GM12878 (cell line): ENCODE measurements at regions not wholly inside any gene's neighbourhood (a gene's known extent, or its start where the extent isn't known, plus 50 kb on each side); places are given as distances from the start of the nearest gene placed in this dataset.

Experiments used
- ATAC-seq: fragments of 200-7000 bp; cut with Tn5 transposase; 3 replicates; pipeline ENCODE4 v1.9.1; 2020; ENCODE audit warnings: mild to moderate bottlenecking, moderate library complexity
- BruUV-seq: library from RNA; stranded (reverse); fragments of 400-500 nt; replicated peaks from 2 replicates; lab custom pipeline; 2021; lab: Mats Ljungman, UMichigan
- CTCF ChIA-PET: fragments of 300-600 bp; sonication (Branson Sonifier 250); formaldehyde crosslinking; extraction: SDS; loops from one replicate; lab custom pipeline; 2021; ENCODE audit warnings: inconsistent platforms; lab: Yijun Ruan, JAX
- POLR2A ChIA-PET: fragments of 350-600 bp; formaldehyde crosslinking; extraction: SDS; loops from one replicate; lab custom pipeline; 2021; ENCODE audit warnings: inconsistent platforms; lab: Charles Lee
- RAD21 ChIA-PET: fragments of 300-600 bp; sonication (Branson Sonifier 250); formaldehyde crosslinking; loops from one replicate; lab custom pipeline; 2023; ENCODE audit warnings: antibody characterized with exemption; ENCODE audit not compliant: unreplicated experiment; lab: Charles Lee
- SMC1A ChIA-PET: fragments of 300-600 bp; sonication (Branson Sonifier 250); formaldehyde crosslinking; loops from one replicate; lab custom pipeline; 2023; ENCODE audit not compliant: unreplicated experiment, uncharacterized antibody; lab: Charles Lee
- DNase-seq: peaks from one replicate; pipeline ENCODE4 v3.0.0-alpha.2; 2011; ENCODE audit warnings: low read depth, low spot score
- FAIRE-seq: peaks from 3 replicates; lab custom pipeline; 2011; peaks lifted over from hg19 to GRCh38; lab: Jason Lieb, UNC
- H2AFZ ChIP-seq: 2 replicates; pipeline ENCODE4 v1.6.0; 2011; ENCODE audit warnings: low read depth, low read length, control low read depth; ENCODE audit not compliant: control insufficient read depth
- H3K27ac ChIP-seq: 2 replicates; pipeline ENCODE4 v1.5.1; 2011; ENCODE audit warnings: control low read depth; ENCODE audit not compliant: control insufficient read depth, insufficient read depth
- H3K27me3 ChIP-seq, 2 experiments: replicated peaks in 1 of 2; 2 replicates each; pipeline versions ENCODE4 v1.6.0 to v1.6.1; 2011; ENCODE audit warnings: low read length in 1 of 2; ENCODE audit not compliant: control insufficient read depth in 2 of 2, insufficient read depth in 2 of 2
- H3K36me3 ChIP-seq, 2 experiments: 2 replicates each; pipeline ENCODE4 v1.5.1; 2011; ENCODE audit warnings: low read length in 1 of 2; ENCODE audit not compliant: control insufficient read depth in 2 of 2, insufficient read depth in 2 of 2
- H3K4me1 ChIP-seq: 2 replicates; pipeline ENCODE4 v1.6.1; 2011; ENCODE audit warnings: mild to moderate bottlenecking, low read length, moderate library complexity, mixed read lengths; ENCODE audit not compliant: control insufficient read depth, insufficient read depth
- H3K4me2 ChIP-seq: 2 replicates; pipeline ENCODE4 v1.6.0; 2011; ENCODE audit warnings: control low read depth; ENCODE audit not compliant: control insufficient read depth, insufficient read depth
- H3K4me3 ChIP-seq: fragments of 200-600 bp; sonication (generic); 2 replicates; pipeline ENCODE4 v1.5.1; 2016
- H3K79me2 ChIP-seq: 2 replicates; pipeline ENCODE4 v1.6.0; 2011; ENCODE audit warnings: low read length; ENCODE audit not compliant: control insufficient read depth, insufficient read depth
- H3K9ac ChIP-seq: 2 replicates; pipeline ENCODE4 v1.8.0; 2011; ENCODE audit warnings: low read length, control low read depth, mixed read lengths; ENCODE audit not compliant: control insufficient read depth, insufficient read depth
- H3K9me3 ChIP-seq: replicated peaks from 3 replicates; pipeline ENCODE4 v1.5.1; 2011; ENCODE audit warnings: mild to moderate bottlenecking, low read length; ENCODE audit not compliant: control insufficient read depth, insufficient read depth
- H4K20me1 ChIP-seq: 2 replicates; pipeline ENCODE4 v1.6.0; 2011; ENCODE audit not compliant: control insufficient read depth, insufficient read depth
- EGR1 ChIP-seq, 2 experiments: IDR thresholded peaks; 1 replicate in 1 of 2; 2 replicates in 1 of 2; pipeline ENCODE4 v1.6.1; 2011 to 2012; ENCODE audit warnings: low read depth in 2 of 2, low read length in 2 of 2, borderline replicate concordance in 1 of 2, mild to moderate bottlenecking in 1 of 2, moderate library complexity in 1 of 2
- IRF4 ChIP-seq: IDR thresholded peaks from 2 replicates; pipeline ENCODE4 v1.6.1; 2011; ENCODE audit warnings: low read depth, low read length
- PKNOX1 ChIP-seq: fragments of 450-650 bp; IDR thresholded peaks from 2 replicates; pipeline ENCODE4 v1.6.1; 2016; ENCODE audit warnings: mild to moderate bottlenecking
- RELA ChIP-seq: fragments of 450-650 bp; IDR thresholded peaks from 2 replicates; pipeline ENCODE4 v1.8.0; 2014; ENCODE audit warnings: borderline replicate concordance; ENCODE audit not compliant: partially characterized antibody
- RELB ChIP-seq: fragments of 450-650 bp; IDR thresholded peaks from 2 replicates; pipeline ENCODE4 v1.6.1; 2017; ENCODE audit warnings: low read depth, mild to moderate bottlenecking, moderate library complexity
- SIX5 ChIP-seq: IDR thresholded peaks from 2 replicates; pipeline ENCODE4 v1.6.1; 2011; ENCODE audit warnings: mild to moderate bottlenecking, low read depth, low read length, moderate library complexity; ENCODE audit not compliant: severe bottlenecking
- SPI1 ChIP-seq: IDR thresholded peaks from 2 replicates; pipeline ENCODE4 v1.6.1; 2011; ENCODE audit warnings: low read depth, mild to moderate bottlenecking, low read length, moderate library complexity, borderline replicate concordance; ENCODE audit not compliant: insufficient read depth
- STAT1 ChIP-seq: fragments of 450-650 bp; conservative IDR thresholded peaks from 2 replicates; pipeline ENCODE4 v1.6.1; 2014; ENCODE audit warnings: antibody characterized with exemption, mild to moderate bottlenecking
- SUPT20H ChIP-seq: IDR thresholded peaks from 2 replicates; pipeline ENCODE4 v1.6.1; 2011; ENCODE audit warnings: low read depth, mild to moderate bottlenecking, low read length, moderate library complexity, borderline replicate concordance; ENCODE audit not compliant: control insufficient read depth
- TAF1 ChIP-seq: IDR thresholded peaks from 2 replicates; pipeline ENCODE4 v1.6.1; 2011; ENCODE audit warnings: mild to moderate bottlenecking, low read depth, low read length, borderline replicate concordance
- TARDBP ChIP-seq: IDR thresholded peaks from 2 replicates; pipeline ENCODE4 v1.6.1; 2016; ENCODE audit warnings: borderline replicate concordance
- ZNF384 ChIP-seq: IDR thresholded peaks from 2 replicates; pipeline ENCODE4 v1.6.1; 2012; ENCODE audit warnings: low read depth, mild to moderate bottlenecking, low read length, improper control_type of control experiment, borderline replicate concordance
- ZZZ3 ChIP-seq: IDR thresholded peaks from 2 replicates; pipeline ENCODE4 v1.6.1; 2011; ENCODE audit warnings: low read depth; ENCODE audit not compliant: control insufficient read depth, insufficient read length
- WGBS: methylation state at CpG from one replicate; pipeline ENCODE4 v1.1.6; 2016; ENCODE audit warnings: low lambda C conversion rate; ENCODE audit not compliant: insufficient replicate concordance, insufficient coverage; ENCODE audit errors: missing lambda C conversion rate; 5-methylcytosine and 5-hydroxymethylcytosine counted together
- in situ Hi-C: fragments of 300-500 bp; cut with MboI; formaldehyde crosslinking; loops from 9 replicates; pipeline ENCODE4 v1.14.3; 2018; ENCODE audit warnings: mixed read lengths
- intact Hi-C: fragments of 100-400 bp; cut with micrococcal nuclease; formaldehyde crosslinking; loops from one replicate; pipeline ENCODE4 v1.14.2; 2022; ENCODE audit not compliant: unreplicated experiment
- TF ChIP-seq, protein P1 (sequence below): IDR thresholded peaks from 2 replicates; pipeline ENCODE4 v1.6.1; 2011; ENCODE audit warnings: borderline replicate concordance, low read depth, mild to moderate bottlenecking, moderate library complexity, low read length; ENCODE audit not compliant: insufficient read depth, poor library complexity, severe bottlenecking

- in situ Hi-C loops: no loop called here
- CTCF ChIA-PET: no interaction called here
These were observed 820.3 kb downstream of the USP25 start for GRCh38 chr21:16550118-16550517.

More at GRCh38 chr21:16550118-16550517, 820.3 kb downstream of the USP25 start:
- H3K27me3 ChIP-seq: no peaks in the 10 kb centered on the region
- H3K27ac ChIP-seq: no peak overlapping the region
- ATAC-seq (no peak), FAIRE-seq (no peak), DNase-seq (no peak)
- H3K79me2 ChIP-seq: no peaks in the 10 kb centered on the region
- H3K36me3 ChIP-seq: no peaks in the 10 kb centered on the region
- no peak overlapping the region for H2AFZ ChIP-seq
- H4K20me1 ChIP-seq: no peaks in the 10 kb centered on the region
- TF ChIP-seq SIX5 (no peak), SUPT20H (no peak), IRF4 (no peak), PKNOX1 (no peak), TARDBP (no peak), TAF1 (no peak), EGR1 (IDR thresholded peaks at IDR 0.05; ENCODE audit: borderline replicate concordance in 1 of 2, low read depth in 2 of 2, low read length in 2 of 2) (no peak), ZNF384 (no peak), ZZZ3 (no peak), RELA (no peak), SPI1 (no peak), RELB (no peak), STAT1 (no peak)
- TF ChIP-seq, protein P1, sequence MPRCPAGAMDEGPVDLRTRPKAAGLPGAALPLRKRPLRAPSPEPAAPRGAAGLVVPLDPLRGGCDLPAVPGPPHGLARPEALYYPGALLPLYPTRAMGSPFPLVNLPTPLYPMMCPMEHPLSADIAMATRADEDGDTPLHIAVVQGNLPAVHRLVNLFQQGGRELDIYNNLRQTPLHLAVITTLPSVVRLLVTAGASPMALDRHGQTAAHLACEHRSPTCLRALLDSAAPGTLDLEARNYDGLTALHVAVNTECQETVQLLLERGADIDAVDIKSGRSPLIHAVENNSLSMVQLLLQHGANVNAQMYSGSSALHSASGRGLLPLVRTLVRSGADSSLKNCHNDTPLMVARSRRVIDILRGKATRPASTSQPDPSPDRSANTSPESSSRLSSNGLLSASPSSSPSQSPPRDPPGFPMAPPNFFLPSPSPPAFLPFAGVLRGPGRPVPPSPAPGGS: no peak
- ChIA-PET POLR2A (no interaction called here), RAD21 (no interaction called here), SMC1A (no interaction called here)
- BruUV-seq: no TSS peak
- no peak overlapping the region for H3K9ac ChIP-seq
- H3K9me3 ChIP-seq: no peaks in the 10 kb centered on the region
- 3% methylated on average over 3 of the region's 4 CpGs for WGBS
- intact Hi-C loops: no loop called here
- H3K4me1 ChIP-seq: no peaks in the 10 kb centered on the region
- no peak overlapping the region for H3K4me3 ChIP-seq
- no peak overlapping the region for H3K4me2 ChIP-seq
